Heart left ventricle (tissue), 13 donors: ENCODE measurements at regions not wholly inside any gene's neighbourhood (a gene's known extent, or its start where the extent isn't known, plus 50 kb on each side); places are given as distances from the start of the nearest gene placed in this dataset.

Experiments
- CTCF ChIP-seq, 12 donors: fragments of 200-600 bp; sonication (generic) in 4 of 12; IDR thresholded peaks; one replicate each; pipeline versions ENCODE4 v1.5.0 to v1.8.0; 2018 to 2022; ENCODE audit warnings: antibody characterized with exemption in 12 of 12, mild to moderate bottlenecking in 5 of 12
- POLR2A ChIP-seq, 2 donors: fragments of 450-650 bp; IDR thresholded peaks; one replicate each; pipeline ENCODE4 v1.6.1; 2017; ENCODE audit warnings: antibody characterized with exemption in 2 of 2, mild to moderate bottlenecking in 2 of 2, moderate library complexity in 2 of 2
- donor health status: ischemic (EF 13 %, LVEDD 7.1; RV severe dilation, severe dysfunction).
- donor health status: DM: no; HTN: yes; CAD: no.
- donor health status: DM: no; HTN: no; CAD: no.
- donor health status: ischemic (EF 25% LVEDD 6.9; RV normal size, moderate dysfunction).
- donor health status: ischemic (EF 25% LVEDD 5.7; RV mildly dilated, moderate dysfunction).
- donor health status: ischemic (EF 35%, LVEDD 5.7; RV mildly dilated, moderate dysfunction).
- donor health status: nonischemic (EF 11% LVEDD 7.7; RV severe dilation, severe dysfunction).
- donor health status: DM: yes; HTN: yes; CAD: no.
- donor health status: PGD.
- donor health status: ischemic (EF 29% LVEDD 5.4; RV normal size, mild dysfunction).
- donor health status: nonischemic (EF 23%, LVEDD 6.1; RV moderate dilation, normal function).

- TF ChIP-seq POLR2A (IDR thresholded peaks at IDR 0.05) (no peak), CTCF (IDR thresholded peaks at IDR 0.05) (no peak)
Observed at GRCh38 chr18:43794363-43794762, 517.1 kb upstream of the SYT4 start.
